ENCODE measurements at regions not wholly inside any gene's neighbourhood (a gene's known extent, or its start where the extent isn't known, plus 50 kb on each side); places are given as distances from the start of the nearest gene placed in this dataset.

DNA sequence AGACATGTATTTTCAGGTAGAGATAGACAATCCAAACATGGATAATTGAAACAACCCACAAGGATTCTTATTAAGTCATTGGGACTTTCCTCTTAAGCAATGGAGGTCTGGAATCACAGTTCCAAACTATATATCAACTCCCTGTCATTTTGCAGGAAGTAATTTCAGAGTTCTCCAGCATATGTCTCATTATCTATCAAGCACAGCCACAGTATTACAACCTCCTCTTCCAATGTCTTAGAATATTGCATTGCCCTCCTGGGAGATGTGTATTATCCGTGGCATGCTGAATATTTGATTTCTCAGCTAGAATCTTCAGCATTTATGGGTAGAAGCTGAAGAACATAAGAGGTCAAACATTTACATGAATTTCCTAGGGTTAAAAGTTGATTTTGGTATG is 1255.8 kb downstream of the SORCS1 start:
- TF ChIP-seq, protein P1, sequence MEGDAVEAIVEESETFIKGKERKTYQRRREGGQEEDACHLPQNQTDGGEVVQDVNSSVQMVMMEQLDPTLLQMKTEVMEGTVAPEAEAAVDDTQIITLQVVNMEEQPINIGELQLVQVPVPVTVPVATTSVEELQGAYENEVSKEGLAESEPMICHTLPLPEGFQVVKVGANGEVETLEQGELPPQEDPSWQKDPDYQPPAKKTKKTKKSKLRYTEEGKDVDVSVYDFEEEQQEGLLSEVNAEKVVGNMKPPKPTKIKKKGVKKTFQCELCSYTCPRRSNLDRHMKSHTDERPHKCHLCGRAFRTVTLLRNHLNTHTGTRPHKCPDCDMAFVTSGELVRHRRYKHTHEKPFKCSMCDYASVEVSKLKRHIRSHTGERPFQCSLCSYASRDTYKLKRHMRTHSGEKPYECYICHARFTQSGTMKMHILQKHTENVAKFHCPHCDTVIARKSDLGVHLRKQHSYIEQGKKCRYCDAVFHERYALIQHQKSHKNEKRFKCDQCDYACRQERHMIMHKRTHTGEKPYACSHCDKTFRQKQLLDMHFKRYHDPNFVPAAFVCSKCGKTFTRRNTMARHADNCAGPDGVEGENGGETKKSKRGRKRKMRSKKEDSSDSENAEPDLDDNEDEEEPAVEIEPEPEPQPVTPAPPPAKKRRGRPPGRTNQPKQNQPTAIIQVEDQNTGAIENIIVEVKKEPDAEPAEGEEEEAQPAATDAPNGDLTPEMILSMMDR (IDR thresholded peaks at IDR 0.05; ENCODE audit: insufficient read depth, low read depth, low read length), result no peak
- H3K36me3 ChIP-seq (ENCODE audit: control insufficient read depth, insufficient read depth, low read length), result no peaks in the 10 kb centered on the region
- no peak overlapping the region for H3K4me3 ChIP-seq (ENCODE audit: low read depth, low read length)
- CTCF ChIA-PET, result no interaction called here
- POLR2A ChIA-PET, result no interaction called here
- no peaks in the 10 kb centered on the region for H3K27me3 ChIP-seq (ENCODE audit: control insufficient read depth, insufficient read depth, low read length)
- no peak for DNase-seq (ENCODE audit: low read depth)

DNA sequence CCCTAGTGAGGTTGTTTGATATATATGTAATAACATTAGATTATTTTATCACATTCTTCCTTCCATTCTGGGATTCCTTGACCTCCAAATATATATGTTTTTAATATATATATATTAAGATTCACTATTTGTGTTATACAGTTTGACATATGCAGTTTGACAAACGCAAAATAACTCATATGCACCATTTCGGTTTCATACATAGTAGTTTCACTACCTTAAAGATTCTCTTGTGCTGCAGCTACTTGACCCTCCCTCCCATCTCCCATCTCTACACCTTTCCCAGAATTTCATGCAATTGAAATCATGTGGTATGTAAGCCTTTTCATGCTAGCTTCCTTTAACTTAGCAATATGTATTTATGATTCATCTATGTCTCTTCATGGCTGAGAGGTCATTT is 1244.4 kb downstream of the SORCS3 start:
- ChIA-PET POLR2A (no interaction called here), CTCF (interaction anchor here (0.6 kb wide), 1 partner anchor 1609 kb away, joined by 3 read pairs; no protein-coding TSS in a partner anchor)
- DNase-seq (ENCODE audit: low read depth), result no peak
- Histone ChIP-seq H3K4me3 (ENCODE audit: low read depth, low read length) (no peak overlapping the region), H3K36me3 (ENCODE audit: control insufficient read depth, insufficient read depth, low read length) (no peaks in the 10 kb centered on the region), H3K27me3 (ENCODE audit: control insufficient read depth, insufficient read depth, low read length) (no peaks in the 10 kb centered on the region)
- TF ChIP-seq, protein P1 (IDR thresholded peaks at IDR 0.05; ENCODE audit: insufficient read depth, low read depth, low read length), result no peak

DNA sequence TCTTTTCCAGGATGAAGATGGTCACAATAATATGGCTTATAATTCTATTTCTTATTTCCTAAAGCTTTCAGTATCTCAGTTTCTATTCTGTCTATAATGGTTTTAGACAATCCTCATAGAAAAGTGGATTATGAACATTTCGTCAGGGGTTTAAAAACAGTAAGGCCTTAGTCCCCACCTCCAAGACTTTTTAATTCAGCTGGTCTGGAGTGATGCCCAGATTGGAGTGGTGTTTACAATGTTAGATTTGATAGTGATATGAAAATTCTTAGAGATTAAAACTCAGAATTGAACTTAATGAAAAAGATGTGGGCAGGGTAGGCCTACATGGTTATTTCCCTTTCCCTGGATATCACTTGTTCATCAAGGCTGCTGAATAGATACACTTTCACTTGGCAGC is 1238.3 kb downstream of the SORCS3 start:
- Histone ChIP-seq H3K36me3 (ENCODE audit: control insufficient read depth, insufficient read depth, low read length) (no peaks in the 10 kb centered on the region), H3K27me3 (ENCODE audit: control insufficient read depth, insufficient read depth, low read length) (no peaks in the 10 kb centered on the region), H3K4me3 (ENCODE audit: low read depth, low read length) (no peak overlapping the region)
- TF ChIP-seq, protein P1 (IDR thresholded peaks at IDR 0.05; ENCODE audit: insufficient read depth, low read depth, low read length), result no peak
- ChIA-PET POLR2A (no interaction called here), CTCF (no interaction called here)
- no peak for DNase-seq (ENCODE audit: low read depth)

DNA sequence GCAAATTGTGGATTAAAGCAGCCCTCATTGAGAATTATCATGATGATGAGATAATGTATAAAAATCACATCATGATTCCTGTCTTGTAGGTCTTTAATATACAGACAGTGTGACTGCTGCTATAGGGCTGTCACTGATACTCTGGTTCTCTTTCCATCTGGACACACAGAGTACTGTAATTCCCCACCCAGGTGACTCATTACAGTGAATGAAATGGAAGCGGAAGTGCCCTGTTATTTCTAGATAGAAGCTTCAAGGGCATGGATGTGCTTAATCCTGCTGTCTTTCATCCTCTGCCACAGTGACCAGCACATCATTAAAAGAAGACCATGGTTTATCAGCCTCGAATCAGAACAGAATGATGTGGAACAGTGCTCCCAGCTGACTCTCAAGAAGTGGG is 1234.0 kb downstream of the SORCS3 start:
- Histone ChIP-seq H3K4me3 (ENCODE audit: low read depth, low read length) (no peak overlapping the region), H3K27me3 (ENCODE audit: control insufficient read depth, insufficient read depth, low read length) (no peaks in the 10 kb centered on the region), H3K36me3 (ENCODE audit: control insufficient read depth, insufficient read depth, low read length) (no peaks in the 10 kb centered on the region)
- TF ChIP-seq, protein P1 (IDR thresholded peaks at IDR 0.05; ENCODE audit: insufficient read depth, low read depth, low read length), result no peak
- ChIA-PET POLR2A (no interaction called here), CTCF (no interaction called here)
- DNase-seq (ENCODE audit: low read depth), result no peak

DNA sequence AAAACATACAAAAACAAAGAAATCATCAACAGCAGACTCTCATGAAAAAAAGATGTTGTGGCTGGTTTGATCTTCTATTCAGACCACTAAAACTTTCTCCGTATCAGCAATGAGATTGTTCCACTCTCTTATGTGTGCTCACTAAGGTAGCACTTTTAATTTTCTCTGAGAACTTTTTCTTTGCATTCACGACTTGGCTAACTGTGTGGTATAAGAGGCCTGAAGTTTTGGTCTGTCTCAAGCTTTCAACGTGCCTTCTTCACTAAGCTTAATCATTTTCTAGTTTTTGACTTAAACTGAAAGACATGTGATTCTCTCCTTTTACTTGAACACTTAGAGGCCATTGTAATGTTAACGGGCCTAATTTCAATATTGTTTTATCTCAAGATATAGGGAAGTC is 1231.6 kb downstream of the SORCS3 start:
- no peaks in the 10 kb centered on the region for H3K36me3 ChIP-seq (ENCODE audit: control insufficient read depth, insufficient read depth, low read length)
- ChIA-PET CTCF (no interaction called here), POLR2A (no interaction called here)
- H3K4me3 ChIP-seq (ENCODE audit: low read depth, low read length), result no peak overlapping the region
- TF ChIP-seq, protein P1 (IDR thresholded peaks at IDR 0.05; ENCODE audit: insufficient read depth, low read depth, low read length), result no peak
- DNase-seq (ENCODE audit: low read depth), result no peak
- no peaks in the 10 kb centered on the region for H3K27me3 ChIP-seq (ENCODE audit: control insufficient read depth, insufficient read depth, low read length)
